Nephron progenitor cell (in vitro differentiated cells): ENCODE measurements at regions not wholly inside any gene's neighbourhood (a gene's known extent, or its start where the extent isn't known, plus 50 kb on each side); places are given as distances from the start of the nearest gene placed in this dataset.
A peak's percentile ranks its signal among the peaks of the same experiment; 100 is the strongest.
"Not testable (repeated sequence)": the region's sequence is repeated elsewhere in the genome, so short reads cannot be mapped to it uniquely, and the experiment has no call there.

Experiments used
- DNase-seq: peaks from one replicate; pipeline ENCODE4 v3.0.0; 2021
- H3K27ac Mint-ChIP-seq: 2 replicates; pipeline ENCODE4 v1.8.0; 2021; ENCODE audit warnings: mild to moderate bottlenecking, moderate library complexity, mixed read lengths
- H3K27me3 Mint-ChIP-seq: 2 replicates; pipeline ENCODE4 v1.8.0; 2021; ENCODE audit warnings: mild to moderate bottlenecking, low read depth, mixed read lengths; ENCODE audit not compliant: poor library complexity
- H3K36me3 Mint-ChIP-seq: 2 replicates; pipeline ENCODE4 v1.8.0; 2021; ENCODE audit warnings: low read depth, mixed read lengths
- H3K4me1 Mint-ChIP-seq: 2 replicates; pipeline ENCODE4 v1.8.0; 2021; ENCODE audit warnings: mixed read lengths
- H3K4me3 Mint-ChIP-seq: 2 replicates; pipeline ENCODE4 v1.8.0; 2021; ENCODE audit warnings: mild to moderate bottlenecking, moderate library complexity, mixed read lengths
- H3K9me3 Mint-ChIP-seq: 2 replicates; pipeline ENCODE4 v1.8.0; 2021; ENCODE audit warnings: mild to moderate bottlenecking, moderate library complexity, mixed read lengths
- TF ChIP-seq, protein P1 (sequence below): fragments of 200-600 bp; sonication (generic); IDR thresholded peaks from 2 replicates; pipeline ENCODE4 v1.5.0; 2021; ENCODE audit warnings: antibody characterized with exemption

DNA sequence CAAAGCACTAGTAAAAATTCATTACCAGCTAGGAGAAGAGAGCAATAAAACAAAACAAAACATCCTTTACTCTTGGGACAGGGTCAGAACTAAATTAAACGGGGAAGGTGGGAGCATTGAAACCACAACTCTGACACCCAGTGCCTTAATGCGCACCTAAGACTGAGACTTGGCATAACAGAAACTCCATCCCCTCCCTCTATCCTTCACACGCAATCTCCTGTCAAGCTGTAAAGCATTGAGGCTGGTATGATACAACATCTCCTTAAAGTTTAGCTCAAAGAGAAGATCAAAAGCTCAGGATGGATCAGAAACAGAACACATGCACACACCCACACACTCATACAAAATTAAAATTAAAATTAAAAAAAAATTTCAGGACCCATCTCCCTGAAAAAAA, 951.3 kb downstream of the STIM2 start:
- DNase-seq, result no peak
- peaks cover 16% of the 10 kb centered on the region for H3K4me1 Mint-ChIP-seq

DNA sequence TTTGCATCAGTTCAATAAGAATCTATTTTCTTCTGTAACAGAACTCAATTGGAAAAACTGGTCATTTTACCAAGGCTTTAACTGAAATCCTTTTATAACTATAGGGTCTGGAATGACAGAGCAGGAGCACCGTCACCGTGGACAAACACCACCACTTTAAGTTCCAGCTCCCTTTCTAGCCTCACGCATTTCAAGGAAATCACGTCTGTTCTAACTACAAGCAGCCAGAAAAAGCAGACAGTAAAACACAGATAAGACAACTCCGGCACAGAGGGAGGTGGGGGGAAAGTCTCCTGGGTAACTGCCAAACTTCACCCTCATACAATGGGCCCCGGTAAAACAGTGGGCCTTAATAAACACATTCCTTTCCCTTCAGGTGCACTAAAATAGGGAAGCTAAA, 952.6 kb downstream of the STIM2 start:
- peaks cover 16% of the 10 kb centered on the region for H3K4me1 Mint-ChIP-seq
- H3K9me3 Mint-ChIP-seq, result peaks cover 42% of the 10 kb centered on the region
- H3K27ac Mint-ChIP-seq, result peak overlapping the region; percentile 59
- H3K27me3 Mint-ChIP-seq, H3K36me3 Mint-ChIP-seq, H3K4me3 Mint-ChIP-seq, DNase-seq: not testable (repeated sequence)

More for the DNA sequence above, 951.3 kb downstream of the STIM2 start:
- Mint-ChIP-seq H3K36me3 (no peaks in the 10 kb centered on the region), H3K27me3 (peaks cover 3% of the 10 kb centered on the region), H3K4me3 (no peak overlapping the region), H3K9me3 (peaks cover 29% of the 10 kb centered on the region), H3K27ac (peak overlapping the region; percentile 48)
- TF ChIP-seq, protein P1, sequence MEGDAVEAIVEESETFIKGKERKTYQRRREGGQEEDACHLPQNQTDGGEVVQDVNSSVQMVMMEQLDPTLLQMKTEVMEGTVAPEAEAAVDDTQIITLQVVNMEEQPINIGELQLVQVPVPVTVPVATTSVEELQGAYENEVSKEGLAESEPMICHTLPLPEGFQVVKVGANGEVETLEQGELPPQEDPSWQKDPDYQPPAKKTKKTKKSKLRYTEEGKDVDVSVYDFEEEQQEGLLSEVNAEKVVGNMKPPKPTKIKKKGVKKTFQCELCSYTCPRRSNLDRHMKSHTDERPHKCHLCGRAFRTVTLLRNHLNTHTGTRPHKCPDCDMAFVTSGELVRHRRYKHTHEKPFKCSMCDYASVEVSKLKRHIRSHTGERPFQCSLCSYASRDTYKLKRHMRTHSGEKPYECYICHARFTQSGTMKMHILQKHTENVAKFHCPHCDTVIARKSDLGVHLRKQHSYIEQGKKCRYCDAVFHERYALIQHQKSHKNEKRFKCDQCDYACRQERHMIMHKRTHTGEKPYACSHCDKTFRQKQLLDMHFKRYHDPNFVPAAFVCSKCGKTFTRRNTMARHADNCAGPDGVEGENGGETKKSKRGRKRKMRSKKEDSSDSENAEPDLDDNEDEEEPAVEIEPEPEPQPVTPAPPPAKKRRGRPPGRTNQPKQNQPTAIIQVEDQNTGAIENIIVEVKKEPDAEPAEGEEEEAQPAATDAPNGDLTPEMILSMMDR, result no peak

DNA sequence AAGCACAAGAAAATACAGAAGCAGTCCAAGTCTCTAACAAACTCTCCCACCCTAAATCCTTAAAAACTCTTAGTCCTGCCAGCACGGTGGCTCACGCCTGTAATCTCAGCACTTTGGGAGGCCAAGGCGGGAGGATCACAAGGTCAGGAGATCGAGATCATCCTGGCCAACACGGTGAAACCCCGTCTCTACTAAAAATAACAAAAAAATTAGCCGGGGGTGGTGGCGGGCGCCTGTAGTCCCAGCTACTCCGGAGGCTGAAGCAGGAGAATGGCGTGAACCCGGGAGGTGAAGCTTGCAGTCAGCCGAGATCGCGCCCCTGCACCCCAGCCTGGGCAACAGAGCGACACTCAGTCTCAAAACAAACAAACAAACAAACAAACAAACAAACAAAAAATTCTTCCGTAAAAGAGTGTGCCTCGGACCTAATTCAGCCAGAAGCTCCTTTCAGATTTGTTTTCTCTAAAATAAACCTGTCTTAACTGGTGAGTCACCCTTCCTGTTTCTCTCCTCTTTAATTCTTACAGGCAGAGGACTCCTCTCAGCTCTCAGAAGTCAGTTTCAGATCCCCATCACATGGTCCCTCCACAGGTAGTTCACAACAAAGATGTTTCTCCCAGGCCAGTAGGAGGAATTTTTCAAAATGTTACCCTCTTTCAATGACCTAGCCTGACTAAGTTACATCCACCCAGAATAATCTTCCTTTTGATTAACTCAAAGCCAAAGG, 953.2 kb downstream of the STIM2 start:
- not testable (repeated sequence) for DNase-seq
- H3K4me1 Mint-ChIP-seq, result peaks cover 16% of the 10 kb centered on the region

DNA sequence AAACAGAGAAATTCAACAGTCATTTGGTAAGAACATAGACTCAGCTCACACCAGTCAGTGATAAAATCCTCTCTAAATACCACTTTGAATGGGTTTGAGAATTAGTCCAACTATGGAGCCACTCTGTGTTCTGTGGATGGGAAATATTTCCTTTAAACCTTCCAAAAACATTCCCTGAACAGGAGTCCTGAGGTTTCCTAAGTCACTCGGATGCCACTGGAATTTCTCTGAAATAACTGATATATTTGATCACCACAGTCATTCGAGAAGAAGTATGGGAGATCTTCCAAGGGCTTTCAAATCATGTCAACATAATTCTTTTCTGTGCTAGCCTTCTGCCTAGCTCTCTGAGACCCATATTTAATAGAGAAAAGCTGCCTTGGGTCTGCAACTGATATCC, 958.6 kb downstream of the STIM2 start:
- Mint-ChIP-seq H3K4me1 (no peaks in the 10 kb centered on the region), H3K4me3 (no peak overlapping the region), H3K27me3 (no peaks in the 10 kb centered on the region), H3K36me3 (peaks cover 5% of the 10 kb centered on the region), H3K9me3 (peaks cover 37% of the 10 kb centered on the region), H3K27ac (no peak overlapping the region)
- DNase-seq, result no peak
- TF ChIP-seq, protein P1, result no peak

More for the DNA sequence above, 953.2 kb downstream of the STIM2 start:
- H3K36me3 Mint-ChIP-seq, H3K4me3 Mint-ChIP-seq, H3K27me3 Mint-ChIP-seq: not testable (repeated sequence)
- H3K9me3 Mint-ChIP-seq, result peaks cover 46% of the 10 kb centered on the region
- peak overlapping the region; percentile 73 for H3K27ac Mint-ChIP-seq

DNA sequence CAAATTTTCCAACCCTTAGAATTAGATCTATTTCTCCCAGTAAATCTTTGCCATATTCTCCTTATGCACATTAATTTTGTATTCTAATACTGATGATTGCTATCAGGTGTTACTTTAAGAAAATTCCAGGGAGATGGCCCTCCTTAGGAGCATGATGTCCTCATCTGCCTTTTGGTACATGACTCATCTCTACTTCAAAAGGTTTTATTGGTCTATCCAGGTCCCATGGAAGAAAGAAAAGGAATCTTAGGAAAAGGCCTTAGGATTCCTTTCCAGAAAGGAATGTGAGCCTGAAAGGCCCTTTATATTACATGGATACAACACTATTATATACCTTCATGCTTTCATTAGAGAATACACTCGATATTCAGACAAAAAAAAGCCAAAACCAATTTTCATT, 968.2 kb downstream of the STIM2 start:
- TF ChIP-seq, protein P1, result no peak
- no peaks in the 10 kb centered on the region for H3K36me3 Mint-ChIP-seq
- peaks cover 15% of the 10 kb centered on the region for H3K4me1 Mint-ChIP-seq
- H3K9me3 Mint-ChIP-seq, result no peaks in the 10 kb centered on the region
- H3K4me3 Mint-ChIP-seq, result no peak overlapping the region
- DNase-seq, result no peak
- H3K27me3 Mint-ChIP-seq, result peaks cover 2% of the 10 kb centered on the region
- no peak overlapping the region for H3K27ac Mint-ChIP-seq

DNA sequence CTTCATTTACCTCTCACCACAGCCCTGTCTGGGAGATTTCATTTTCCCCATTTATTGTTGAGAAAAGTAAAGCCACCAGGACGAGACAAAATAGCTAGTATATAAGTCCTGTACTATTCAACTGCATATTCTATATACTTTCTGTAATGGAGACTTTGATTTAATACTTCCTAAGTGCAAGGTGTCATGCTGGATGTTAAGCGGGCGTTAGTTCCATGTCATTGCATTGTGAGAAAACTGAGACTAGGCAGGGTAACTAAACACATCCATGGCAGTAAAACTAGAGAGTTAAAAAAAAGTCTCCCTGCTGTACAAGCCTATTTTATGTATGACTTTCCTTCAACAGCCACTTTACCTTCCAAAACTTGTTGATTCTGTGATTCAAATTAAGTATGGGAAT, 969.6 kb downstream of the STIM2 start:
- Mint-ChIP-seq H3K27ac (no peak overlapping the region), H3K36me3 (no peaks in the 10 kb centered on the region), H3K27me3 (peaks cover 2% of the 10 kb centered on the region), H3K4me1 (peaks cover 15% of the 10 kb centered on the region), H3K9me3 (peaks cover 3% of the 10 kb centered on the region), H3K4me3 (no peak overlapping the region)
- TF ChIP-seq, protein P1, result no peak
- no peak for DNase-seq

DNA sequence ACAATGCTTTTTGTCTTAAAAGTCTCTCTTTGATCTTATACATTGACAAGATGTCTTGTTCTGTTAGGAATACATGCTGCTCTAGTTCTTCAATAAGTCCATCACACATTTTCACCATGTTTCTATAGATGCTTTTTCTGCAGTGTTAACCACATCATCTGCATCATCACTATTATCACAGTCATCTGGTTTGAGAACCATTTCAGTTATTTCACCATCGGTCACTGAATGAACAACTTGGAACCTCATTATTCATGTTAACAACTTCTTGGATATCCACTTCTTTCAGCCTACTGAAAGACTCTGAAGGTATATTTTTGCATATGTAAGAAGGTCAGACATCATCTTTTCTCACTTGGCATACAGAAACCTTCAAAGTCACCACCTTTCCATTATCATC, 975.2 kb downstream of the STIM2 start:
- H3K9me3 Mint-ChIP-seq, result peaks cover 8% of the 10 kb centered on the region

More for the DNA sequence above, 975.2 kb downstream of the STIM2 start:
- Mint-ChIP-seq H3K4me3 (no peak overlapping the region), H3K36me3 (no peaks in the 10 kb centered on the region), H3K27ac (no peak overlapping the region), H3K4me1 (peaks cover 3% of the 10 kb centered on the region), H3K27me3 (peaks cover 2% of the 10 kb centered on the region)
- TF ChIP-seq, protein P1, result no peak
- DNase-seq, result no peak
